ENCODE measurements at regions not wholly inside any gene's neighbourhood (a gene's known extent, or its start where the extent isn't known, plus 50 kb on each side); places are given as distances from the start of the nearest gene placed in this dataset.

GRCh38 chr9:106590759-106591505 lies 272.0 kb upstream of the ZNF462 start:
- no peaks in the 10 kb centered on the region for H3K27me3 Mint-ChIP-seq (ENCODE audit: low read depth)
- peaks cover 10% of the 10 kb centered on the region for H3K4me1 Mint-ChIP-seq
- H3K9me3 Mint-ChIP-seq = no peaks in the 10 kb centered on the region
- no peak overlapping the region for H3K4me3 Mint-ChIP-seq
- no peak overlapping the region for H3K27ac Mint-ChIP-seq
- no peak for DNase-seq (ENCODE audit: low spot score in 2 of 2, unreplicated experiment in 2 of 2)
- no peaks in the 10 kb centered on the region for H3K36me3 Mint-ChIP-seq
- TF ChIP-seq CTCF (IDR thresholded peaks at IDR 0.05; ENCODE audit: unreplicated experiment) = no peak

- no peaks in the 10 kb centered on the region for H3K27me3 Mint-ChIP-seq (ENCODE audit: low read depth)
- H3K36me3 Mint-ChIP-seq = no peaks in the 10 kb centered on the region
- peaks cover 5% of the 10 kb centered on the region for H3K4me1 Mint-ChIP-seq
- no peak for TF ChIP-seq CTCF (IDR thresholded peaks at IDR 0.05; ENCODE audit: unreplicated experiment)
- H3K4me3 Mint-ChIP-seq = no peak overlapping the region
- no peak overlapping the region for H3K27ac Mint-ChIP-seq
- no peaks in the 10 kb centered on the region for H3K9me3 Mint-ChIP-seq
- no peak for DNase-seq (ENCODE audit: low spot score in 2 of 2, unreplicated experiment in 2 of 2)
Measured at GRCh38 chr9:106593201-106593600, 269.8 kb upstream of the ZNF462 start.

GRCh38 chr9:106596984-106597383 lies 266.0 kb upstream of the ZNF462 start:
- no peak for TF ChIP-seq CTCF (IDR thresholded peaks at IDR 0.05; ENCODE audit: unreplicated experiment)
- Mint-ChIP-seq H3K9me3 (no peaks in the 10 kb centered on the region), H3K27me3 (ENCODE audit: low read depth) (no peaks in the 10 kb centered on the region), H3K27ac (no peak overlapping the region), H3K4me1 (peaks cover 2% of the 10 kb centered on the region), H3K4me3 (no peak overlapping the region), H3K36me3 (no peaks in the 10 kb centered on the region)
- no peak for DNase-seq (ENCODE audit: low spot score in 2 of 2, unreplicated experiment in 2 of 2)

- no peak overlapping the region for H3K27ac Mint-ChIP-seq
- H3K36me3 Mint-ChIP-seq = peaks cover 1% of the 10 kb centered on the region
- peaks cover 8% of the 10 kb centered on the region for H3K9me3 Mint-ChIP-seq
- TF ChIP-seq CTCF (IDR thresholded peaks at IDR 0.05; ENCODE audit: unreplicated experiment) = no peak
- no peak for DNase-seq (ENCODE audit: low spot score in 2 of 2, unreplicated experiment in 2 of 2)
- no peak overlapping the region for H3K4me3 Mint-ChIP-seq
- no peaks in the 10 kb centered on the region for H3K27me3 Mint-ChIP-seq (ENCODE audit: low read depth)
- peaks cover 14% of the 10 kb centered on the region for H3K4me1 Mint-ChIP-seq
Measured at GRCh38 chr9:106600955-106601560, 261.9 kb upstream of the ZNF462 start.

GRCh38 chr9:106602344-106602743 lies 260.6 kb upstream of the ZNF462 start:
- no peak for TF ChIP-seq CTCF (IDR thresholded peaks at IDR 0.05; ENCODE audit: unreplicated experiment)

More at GRCh38 chr9:106602344-106602743, 260.6 kb upstream of the ZNF462 start:
- H3K4me3 Mint-ChIP-seq = no peak overlapping the region
- peaks cover 4% of the 10 kb centered on the region for H3K36me3 Mint-ChIP-seq
- DNase-seq (ENCODE audit: low spot score in 2 of 2, unreplicated experiment in 2 of 2) = no peak
- H3K27me3 Mint-ChIP-seq (ENCODE audit: low read depth) = no peaks in the 10 kb centered on the region
- H3K4me1 Mint-ChIP-seq = peaks cover 14% of the 10 kb centered on the region
- H3K27ac Mint-ChIP-seq = peak overlapping the region; percentile 47
- peaks cover 18% of the 10 kb centered on the region for H3K9me3 Mint-ChIP-seq

All from mesothelial cell of epicardium (in vitro differentiated cells).